ENCODE measurements at regions not wholly inside any gene's neighbourhood (a gene's known extent, or its start where the extent isn't known, plus 50 kb on each side); places are given as distances from the start of the nearest gene placed in this dataset.

DNA sequence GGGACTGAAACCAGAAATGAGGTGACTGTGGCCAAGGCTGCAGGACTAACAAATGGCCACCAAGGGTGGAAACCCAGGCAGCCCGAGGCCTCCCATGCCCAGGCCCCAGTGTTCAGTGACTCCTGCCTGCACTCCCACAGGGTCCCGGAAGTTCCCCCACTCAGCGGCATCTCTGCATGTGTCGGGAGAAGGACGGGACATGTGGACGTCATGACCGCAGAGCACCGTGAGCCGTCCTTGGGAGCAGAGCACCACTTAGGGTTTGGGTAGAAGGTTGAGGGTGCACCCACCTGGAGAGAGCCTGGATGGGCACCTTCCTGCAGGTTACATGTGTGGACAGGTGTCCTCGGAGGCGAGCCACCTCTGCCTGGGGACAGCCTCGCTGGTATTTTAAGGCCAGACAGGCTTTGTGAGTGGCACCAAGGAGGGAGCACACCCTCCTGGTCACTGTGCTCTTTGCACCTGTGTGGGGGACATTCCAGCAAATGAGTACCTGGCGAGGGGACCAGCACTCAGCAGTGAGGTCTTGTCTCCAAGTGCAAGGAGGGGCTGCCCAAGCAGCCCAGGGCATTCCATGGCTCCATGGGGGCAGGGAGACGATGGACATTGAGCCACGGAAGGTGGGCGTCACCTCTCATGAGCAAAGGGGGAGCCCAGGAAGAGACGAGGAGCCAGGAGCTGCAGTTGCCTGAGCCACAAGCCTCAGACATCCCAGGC, 95.3 kb upstream of the TCERG1L start:
- TF ChIP-seq POLR2A (IDR thresholded peaks at IDR 0.05; ENCODE audit: extremely low read depth, insufficient read length) (no peak), CTCF (IDR thresholded peaks at IDR 0.05; ENCODE audit: low read depth, low read length) (no peak), MYC (IDR thresholded peaks at IDR 0.05; ENCODE audit: low read depth, low read length) (no peak)

Measured in NB4 (cell line).